ENCODE measurements at regions not wholly inside any gene's neighbourhood (a gene's known extent, or its start where the extent isn't known, plus 50 kb on each side); places are given as distances from the start of the nearest gene placed in this dataset.

DNA sequence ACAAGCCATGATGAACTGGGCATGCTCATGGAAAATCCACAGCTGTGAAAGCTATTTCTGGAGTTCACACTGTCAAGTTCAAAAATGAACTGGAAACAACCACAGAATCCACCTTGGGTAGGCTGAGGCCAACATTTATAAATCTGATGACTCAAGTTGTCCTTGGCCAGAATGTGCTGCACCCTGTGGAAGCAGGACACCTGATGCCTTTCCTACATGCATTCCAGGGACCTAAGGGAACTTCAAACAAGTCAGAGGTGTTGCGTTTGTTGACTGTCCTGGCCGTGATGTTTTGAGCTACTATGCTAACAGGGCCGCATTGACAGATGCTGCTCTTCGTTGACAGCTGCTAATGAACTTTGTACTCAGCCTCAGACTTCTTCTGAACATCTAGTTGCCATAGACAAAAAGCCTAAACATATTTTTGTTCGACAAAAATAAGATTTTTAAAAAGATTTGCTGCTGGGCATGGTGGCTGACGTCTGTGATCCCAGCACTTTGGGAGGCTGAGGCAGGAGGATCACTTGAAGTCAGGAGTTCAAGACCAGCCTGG lies 127.9 kb upstream of the SLC45A1 start:
- H3K27me3 ChIP-seq (replicated peaks; ENCODE audit: insufficient read depth), result no peaks in the 10 kb centered on the region
- peak; percentile 47 for ATAC-seq (ENCODE audit: insufficient number of reproducible peaks, low FRiP score, low read depth)
- no peak for DNase-seq (ENCODE audit: low spot score)
- no peaks in the 10 kb centered on the region for H3K9me3 ChIP-seq
- TF ChIP-seq, protein P1, sequence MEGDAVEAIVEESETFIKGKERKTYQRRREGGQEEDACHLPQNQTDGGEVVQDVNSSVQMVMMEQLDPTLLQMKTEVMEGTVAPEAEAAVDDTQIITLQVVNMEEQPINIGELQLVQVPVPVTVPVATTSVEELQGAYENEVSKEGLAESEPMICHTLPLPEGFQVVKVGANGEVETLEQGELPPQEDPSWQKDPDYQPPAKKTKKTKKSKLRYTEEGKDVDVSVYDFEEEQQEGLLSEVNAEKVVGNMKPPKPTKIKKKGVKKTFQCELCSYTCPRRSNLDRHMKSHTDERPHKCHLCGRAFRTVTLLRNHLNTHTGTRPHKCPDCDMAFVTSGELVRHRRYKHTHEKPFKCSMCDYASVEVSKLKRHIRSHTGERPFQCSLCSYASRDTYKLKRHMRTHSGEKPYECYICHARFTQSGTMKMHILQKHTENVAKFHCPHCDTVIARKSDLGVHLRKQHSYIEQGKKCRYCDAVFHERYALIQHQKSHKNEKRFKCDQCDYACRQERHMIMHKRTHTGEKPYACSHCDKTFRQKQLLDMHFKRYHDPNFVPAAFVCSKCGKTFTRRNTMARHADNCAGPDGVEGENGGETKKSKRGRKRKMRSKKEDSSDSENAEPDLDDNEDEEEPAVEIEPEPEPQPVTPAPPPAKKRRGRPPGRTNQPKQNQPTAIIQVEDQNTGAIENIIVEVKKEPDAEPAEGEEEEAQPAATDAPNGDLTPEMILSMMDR (IDR thresholded peaks at IDR 0.05), result no peak
- no peak overlapping the region for H3K4me3 ChIP-seq
- peaks cover 8 to 30% of the 10 kb centered on the region in 2 donors for H3K4me1 ChIP-seq (ENCODE audit: control insufficient read depth in 1 of 2, low read depth in 2 of 2)
- H3K27ac ChIP-seq, result peak overlapping the region; percentile 54 to 56
- H3K36me3 ChIP-seq, result no peaks in the 10 kb centered on the region

DNA sequence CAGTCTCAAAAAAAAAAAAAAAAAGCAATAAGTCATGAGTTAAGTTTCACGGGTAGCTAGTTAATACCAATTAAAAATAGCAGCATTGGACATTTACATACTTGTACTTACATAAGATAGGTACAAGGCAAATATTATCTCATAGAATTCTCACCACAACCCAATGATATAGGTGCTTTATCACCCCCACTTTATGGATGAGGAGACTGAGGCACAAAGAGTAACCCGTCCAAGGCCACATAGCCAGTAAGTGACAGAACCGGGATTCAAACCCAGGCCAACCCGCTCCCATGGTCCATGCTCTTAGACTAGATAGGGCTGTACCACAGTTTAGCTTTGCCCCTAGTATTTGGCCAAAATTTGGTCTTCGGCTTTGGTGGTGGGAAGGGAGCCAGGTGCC lies 132.5 kb upstream of the SLC45A1 start:
- no peaks in the 10 kb centered on the region for H3K27me3 ChIP-seq (replicated peaks; ENCODE audit: insufficient read depth)
- H3K4me1 ChIP-seq (ENCODE audit: control insufficient read depth in 1 of 2, low read depth in 2 of 2), result peaks cover 0 to 16% of the 10 kb centered on the region in 2 donors
- no peak for ATAC-seq (ENCODE audit: insufficient number of reproducible peaks, low FRiP score, low read depth)
- H3K9me3 ChIP-seq, result no peaks in the 10 kb centered on the region
- no peaks in the 10 kb centered on the region for H3K36me3 ChIP-seq
- no peak for DNase-seq (ENCODE audit: low spot score)
- H3K27ac ChIP-seq, result no peak overlapping the region
- H3K4me3 ChIP-seq, result no peak overlapping the region
- TF ChIP-seq, protein P1 (IDR thresholded peaks at IDR 0.05), result no peak

DNA sequence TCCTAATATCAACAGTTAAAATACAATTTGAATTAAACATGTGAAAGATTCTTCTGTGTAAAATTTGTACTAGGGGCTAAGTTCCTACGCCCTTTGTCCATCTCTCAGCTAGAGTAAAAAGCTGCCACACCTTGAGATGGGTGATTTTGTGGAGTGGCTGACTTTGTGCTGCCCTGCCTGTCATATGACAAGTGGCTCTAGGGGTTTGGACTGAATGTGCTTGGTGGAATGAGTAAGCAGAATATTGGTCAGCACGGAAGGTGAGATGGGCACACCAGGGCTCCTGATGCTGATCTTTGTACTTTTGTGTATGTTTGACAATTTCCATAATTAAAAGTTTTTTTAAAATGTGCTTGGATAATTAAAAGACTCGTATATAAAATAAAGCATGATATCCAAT lies 133.6 kb upstream of the SLC45A1 start:
- DNase-seq (ENCODE audit: low spot score) (no peak), ATAC-seq (ENCODE audit: insufficient number of reproducible peaks, low FRiP score, low read depth) (no peak)
- no peaks in the 10 kb centered on the region for H3K36me3 ChIP-seq
- no peak overlapping the region for H3K27ac ChIP-seq
- TF ChIP-seq, protein P1 (IDR thresholded peaks at IDR 0.05), result no peak
- no peaks in the 10 kb centered on the region for H3K27me3 ChIP-seq (replicated peaks; ENCODE audit: insufficient read depth)
- H3K9me3 ChIP-seq, result peaks cover 6% of the 10 kb centered on the region
- no peak overlapping the region for H3K4me3 ChIP-seq
- H3K4me1 ChIP-seq (ENCODE audit: control insufficient read depth in 1 of 2, low read depth in 2 of 2), result peaks cover 0 to 5% of the 10 kb centered on the region in 2 donors

DNA sequence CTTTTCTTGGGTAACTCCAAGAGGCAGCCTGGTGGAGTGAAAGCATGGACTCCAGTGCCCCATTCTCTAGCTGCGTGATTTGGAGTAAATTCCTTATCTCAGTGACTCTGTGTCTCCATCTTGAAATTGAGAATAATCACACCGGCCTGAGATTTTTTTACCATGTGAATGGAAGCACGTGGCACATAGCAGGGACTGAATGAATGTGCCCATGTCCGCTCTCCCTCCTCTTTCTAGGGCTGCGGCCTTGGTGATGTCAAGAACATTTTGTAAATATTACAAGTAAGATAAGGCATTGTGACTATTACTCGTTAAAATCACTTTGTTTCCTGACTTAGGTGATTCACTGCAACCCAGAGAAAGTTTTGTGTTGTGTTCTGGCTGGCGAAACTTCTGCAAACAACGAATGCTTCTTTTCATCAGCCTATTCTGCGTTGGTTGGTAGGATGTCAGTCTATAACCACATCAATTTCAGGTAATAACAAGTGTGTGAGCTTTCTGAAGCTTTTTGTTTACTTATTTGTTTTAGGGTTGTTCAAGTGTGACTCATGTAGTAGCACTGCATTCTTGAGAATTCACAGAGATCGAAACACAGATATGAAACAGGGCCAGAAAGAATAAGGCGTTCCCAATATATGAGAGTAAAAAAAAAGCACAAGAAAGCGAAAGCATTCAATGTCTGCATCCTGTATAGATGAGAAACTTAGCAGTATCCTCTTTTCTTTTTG lies 135.7 kb upstream of the SLC45A1 start:
- Histone ChIP-seq H3K9me3 (peaks cover 15% of the 10 kb centered on the region), H3K27ac (no peak overlapping the region)

DNA sequence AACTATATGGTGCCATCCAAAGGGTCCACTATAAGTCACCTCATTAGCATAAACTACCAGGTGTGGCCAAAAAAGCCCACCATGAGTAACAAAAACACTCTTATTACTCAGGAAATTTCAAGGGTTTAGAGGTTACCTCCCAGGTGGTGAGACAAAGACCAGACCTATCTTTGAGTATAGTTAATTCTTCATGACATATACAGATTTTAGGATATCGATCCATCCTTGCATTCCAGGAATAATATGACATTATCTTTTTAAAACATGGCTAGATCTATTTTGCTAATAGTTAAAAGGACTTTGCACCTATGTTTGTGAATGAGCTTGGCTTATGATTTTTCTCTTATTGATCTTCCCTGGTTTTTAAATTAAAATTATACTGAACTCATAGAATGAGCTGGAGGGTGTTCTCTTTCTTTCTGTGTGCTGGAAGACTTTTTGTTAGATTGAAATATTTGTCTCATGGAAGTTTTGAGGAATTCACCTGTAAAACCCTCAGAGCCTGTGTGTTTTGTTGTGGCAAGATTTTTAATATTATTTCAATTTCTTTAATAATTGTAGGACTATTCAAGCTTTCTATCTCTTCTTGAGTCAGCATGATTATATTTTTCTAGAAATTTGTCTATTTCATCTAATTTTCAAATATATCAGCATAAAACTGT lies 138.7 kb upstream of the SLC45A1 start:
- TF ChIP-seq, protein P1 (IDR thresholded peaks at IDR 0.05), result no peak
- Histone ChIP-seq H3K4me1 (ENCODE audit: control insufficient read depth in 1 of 2, low read depth in 2 of 2) (peaks cover 0 to 2% of the 10 kb centered on the region in 2 donors), H3K9me3 (peaks cover 15% of the 10 kb centered on the region), H3K36me3 (no peaks in the 10 kb centered on the region), H3K27me3 (replicated peaks; ENCODE audit: insufficient read depth) (no peaks in the 10 kb centered on the region), H3K27ac (no peak overlapping the region), H3K4me3 (no peak overlapping the region)
- ATAC-seq (ENCODE audit: insufficient number of reproducible peaks, low FRiP score, low read depth) (no peak), DNase-seq (ENCODE audit: low spot score) (no peak)

More for the DNA sequence above, 135.7 kb upstream of the SLC45A1 start:
- TF ChIP-seq, protein P1 (IDR thresholded peaks at IDR 0.05), result no peak
- H3K4me1 ChIP-seq (ENCODE audit: control insufficient read depth in 1 of 2, low read depth in 2 of 2), result no peaks in the 10 kb centered on the region
- no peak for ATAC-seq (ENCODE audit: insufficient number of reproducible peaks, low FRiP score, low read depth)
- DNase-seq (ENCODE audit: low spot score), result no peak
- no peaks in the 10 kb centered on the region for H3K27me3 ChIP-seq (replicated peaks; ENCODE audit: insufficient read depth)
- H3K4me3 ChIP-seq, result no peak overlapping the region
- no peaks in the 10 kb centered on the region for H3K36me3 ChIP-seq

Data from thoracic aorta (tissue), 2 donors.